SK-N-SH (cell line): ENCODE measurements at regions not wholly inside any gene's neighbourhood (a gene's known extent, or its start where the extent isn't known, plus 50 kb on each side); places are given as distances from the start of the nearest gene placed in this dataset.

Experiments
- CTCF ChIA-PET: fragments of 300-600, 350-600 bp; formaldehyde crosslinking; extraction: SDS; loops from one replicate; lab custom pipeline; 2021; lab: Yijun Ruan, JAX
- POLR2A ChIA-PET: fragments of 350-600 bp; sonication (Branson Sonifier 250); formaldehyde crosslinking; extraction: SDS; loops from one replicate; lab custom pipeline; 2020; ENCODE audit warnings: antibody characterized with exemption, inconsistent platforms; lab: Yijun Ruan, JAX
- DNase-seq: peaks from one replicate; pipeline ENCODE4 v3.0.0; 2012
- H2AFZ ChIP-seq: fragments of 200-600 bp; sonication (generic); 2 replicates; pipeline ENCODE4 v1.8.1; 2016; ENCODE audit warnings: antibody characterized with exemption, mild to moderate bottlenecking, low read depth
- H3F3A ChIP-seq: fragments of 200-600 bp; sonication (generic); replicated peaks from 2 replicates; pipeline ENCODE3; 2016; ENCODE audit warnings: antibody characterized with exemption, mild to moderate bottlenecking; ENCODE audit not compliant: insufficient read depth
- H3K27ac ChIP-seq, 2 experiments: fragments of 200-500 bp in 1 of 2; fragments of 200-600 bp in 1 of 2; sonication (Bioruptor generic) in 1 of 2; sonication (generic), shearing (Covaris generic) in 1 of 2; 2 replicates each; pipeline versions ENCODE4 v1.5.1 to v1.6.1; 2014 to 2016; ENCODE audit warnings: low read depth in 2 of 2, inconsistent platforms in 1 of 2, low read length in 1 of 2, mild to moderate bottlenecking in 1 of 2, mixed read lengths in 1 of 2
- H3K27me3 ChIP-seq: fragments of 200-600 bp; sonication (generic), shearing (Covaris generic); 2 replicates; pipeline ENCODE4 v1.6.1; 2016; ENCODE audit warnings: mixed run types; ENCODE audit not compliant: insufficient read depth
- H3K36me3 ChIP-seq, 2 experiments: fragments of 200-500 bp in 1 of 2; fragments of 200-600 bp in 1 of 2; sonication (Bioruptor generic) in 1 of 2; sonication (generic) in 1 of 2; replicated peaks in 1 of 2; 2 replicates each; pipeline versions ENCODE3 to v1.5.1; 2014 to 2016; ENCODE audit warnings: low read length in 1 of 2, mild to moderate bottlenecking in 1 of 2; ENCODE audit not compliant: insufficient read depth in 2 of 2, control insufficient read depth in 1 of 2
- H3K4me1 ChIP-seq, 2 experiments: fragments of 200-500 bp in 1 of 2; fragments of 200-600 bp in 1 of 2; sonication (Bioruptor generic) in 1 of 2; sonication (generic), shearing (Covaris generic) in 1 of 2; 2 replicates each; pipeline versions ENCODE4 v1.5.1 to v1.6.1; 2014 to 2016; ENCODE audit warnings: low read depth in 1 of 2, low read length in 1 of 2, mixed run types in 1 of 2; ENCODE audit not compliant: insufficient read depth in 2 of 2, control insufficient read depth in 1 of 2
- H3K4me2 ChIP-seq: fragments of 200-600 bp; sonication (generic), shearing (Covaris generic); 2 replicates; pipeline ENCODE4 v1.6.1; 2017; ENCODE audit warnings: mixed run types
- H3K4me3 ChIP-seq, 2 experiments: fragments of 200-500 bp in 1 of 2; fragments of 200-600 bp in 1 of 2; sonication (Bioruptor generic) in 1 of 2; sonication (generic), shearing (Covaris generic) in 1 of 2; 2 replicates each; pipeline versions ENCODE4 v1.5.1 to v1.8.1; 2014 to 2016; ENCODE audit warnings: low read depth in 2 of 2, inconsistent platforms in 1 of 2, low read length in 1 of 2, mild to moderate bottlenecking in 1 of 2, mixed read lengths in 1 of 2, moderate library complexity in 1 of 2
- H3K79me2 ChIP-seq: fragments of 200-600 bp; sonication (generic); 2 replicates; pipeline ENCODE4 v1.8.1; 2017; ENCODE audit warnings: mild to moderate bottlenecking; ENCODE audit not compliant: insufficient read depth
- H3K9ac ChIP-seq: fragments of 200-600 bp; sonication (generic); 2 replicates; pipeline ENCODE4 v1.6.1; 2017; ENCODE audit warnings: mixed run types
- H3K9me2 ChIP-seq: fragments of 200-600 bp; sonication (generic); 2 replicates; pipeline ENCODE4 v1.6.1; 2017; ENCODE audit warnings: mixed run types
- H3K9me3 ChIP-seq: fragments of 200-600 bp; sonication (generic); 2 replicates; pipeline ENCODE4 v1.6.1; 2017; ENCODE audit warnings: mixed run types, mild to moderate bottlenecking, moderate library complexity
- H4K20me1 ChIP-seq: fragments of 200-600 bp; sonication (generic); 2 replicates; pipeline ENCODE4 v1.6.1; 2017; ENCODE audit warnings: mild to moderate bottlenecking, mixed run types; ENCODE audit not compliant: insufficient read depth
- ELF1 ChIP-seq: IDR thresholded peaks from 2 replicates; pipeline ENCODE4 v1.4.0; 2012
- FOXJ3 ChIP-seq: sonication (generic); formaldehyde crosslinking; IDR thresholded peaks from 2 replicates; pipeline ENCODE4 v1.5.1; 2020; ENCODE audit warnings: mild to moderate bottlenecking, missing genetic modification reagents
- GABPA ChIP-seq: IDR thresholded peaks from 2 replicates; pipeline ENCODE4 v1.4.0; 2012; ENCODE audit warnings: low read depth, mild to moderate bottlenecking
- GATA2 ChIP-seq: sonication (generic); formaldehyde crosslinking; IDR thresholded peaks from 2 replicates; pipeline ENCODE4 v1.5.0; 2020; ENCODE audit warnings: mild to moderate bottlenecking, missing genetic modification reagents
- JUND ChIP-seq: IDR thresholded peaks from 2 replicates; pipeline ENCODE4 v1.4.0; 2012
- NFIC ChIP-seq: IDR thresholded peaks from 2 replicates; pipeline ENCODE4 v1.4.0; 2012; ENCODE audit warnings: borderline replicate concordance
- RAD21 ChIP-seq: IDR thresholded peaks from 2 replicates; pipeline ENCODE4 v1.6.1; 2012; ENCODE audit warnings: mild to moderate bottlenecking, low read length
- REST ChIP-seq: IDR thresholded peaks from 2 replicates; pipeline ENCODE4 v1.6.1; 2012; ENCODE audit warnings: mild to moderate bottlenecking, low read depth, low read length, moderate library complexity
- SIN3A ChIP-seq: IDR thresholded peaks from 2 replicates; pipeline ENCODE4 v1.6.1; 2012; ENCODE audit warnings: low read depth, mild to moderate bottlenecking, low read length, moderate library complexity, borderline replicate concordance
- WGBS: methylation state at CpG from one replicate; pipeline ENCODE4 v1.1.6; 2017; ENCODE audit warnings: low lambda C conversion rate; 5-methylcytosine and 5-hydroxymethylcytosine counted together
- TF ChIP-seq, protein P1 (sequence below): IDR thresholded peaks from 2 replicates; pipeline ENCODE4 v1.4.0; 2012; ENCODE audit warnings: low read depth, borderline replicate concordance
- TF ChIP-seq, protein P2 (sequence below): IDR thresholded peaks from 2 replicates; pipeline ENCODE4 v1.4.0; 2012; ENCODE audit warnings: low read depth, borderline replicate concordance

- TF ChIP-seq REST: no peak
- TF ChIP-seq SIN3A: no peak
- TF ChIP-seq, protein P1, sequence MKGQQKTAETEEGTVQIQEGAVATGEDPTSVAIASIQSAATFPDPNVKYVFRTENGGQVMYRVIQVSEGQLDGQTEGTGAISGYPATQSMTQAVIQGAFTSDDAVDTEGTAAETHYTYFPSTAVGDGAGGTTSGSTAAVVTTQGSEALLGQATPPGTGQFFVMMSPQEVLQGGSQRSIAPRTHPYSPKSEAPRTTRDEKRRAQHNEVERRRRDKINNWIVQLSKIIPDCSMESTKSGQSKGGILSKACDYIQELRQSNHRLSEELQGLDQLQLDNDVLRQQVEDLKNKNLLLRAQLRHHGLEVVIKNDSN: no peak
- TF ChIP-seq FOXJ3 (CRISPR knock-in tag): no peak
- TF ChIP-seq, protein P2, sequence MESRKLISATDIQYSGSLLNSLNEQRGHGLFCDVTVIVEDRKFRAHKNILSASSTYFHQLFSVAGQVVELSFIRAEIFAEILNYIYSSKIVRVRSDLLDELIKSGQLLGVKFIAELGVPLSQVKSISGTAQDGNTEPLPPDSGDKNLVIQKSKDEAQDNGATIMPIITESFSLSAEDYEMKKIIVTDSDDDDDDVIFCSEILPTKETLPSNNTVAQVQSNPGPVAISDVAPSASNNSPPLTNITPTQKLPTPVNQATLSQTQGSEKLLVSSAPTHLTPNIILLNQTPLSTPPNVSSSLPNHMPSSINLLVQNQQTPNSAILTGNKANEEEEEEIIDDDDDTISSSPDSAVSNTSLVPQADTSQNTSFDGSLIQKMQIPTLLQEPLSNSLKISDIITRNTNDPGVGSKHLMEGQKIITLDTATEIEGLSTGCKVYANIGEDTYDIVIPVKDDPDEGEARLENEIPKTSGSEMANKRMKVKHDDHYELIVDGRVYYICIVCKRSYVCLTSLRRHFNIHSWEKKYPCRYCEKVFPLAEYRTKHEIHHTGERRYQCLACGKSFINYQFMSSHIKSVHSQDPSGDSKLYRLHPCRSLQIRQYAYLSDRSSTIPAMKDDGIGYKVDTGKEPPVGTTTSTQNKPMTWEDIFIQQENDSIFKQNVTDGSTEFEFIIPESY: no peak
- no peak for TF ChIP-seq JUND
- no peak for TF ChIP-seq GABPA
Observed at GRCh38 chr21:31397939-31398338, 53.9 kb upstream of the TIAM1 start (continued).

DNA sequence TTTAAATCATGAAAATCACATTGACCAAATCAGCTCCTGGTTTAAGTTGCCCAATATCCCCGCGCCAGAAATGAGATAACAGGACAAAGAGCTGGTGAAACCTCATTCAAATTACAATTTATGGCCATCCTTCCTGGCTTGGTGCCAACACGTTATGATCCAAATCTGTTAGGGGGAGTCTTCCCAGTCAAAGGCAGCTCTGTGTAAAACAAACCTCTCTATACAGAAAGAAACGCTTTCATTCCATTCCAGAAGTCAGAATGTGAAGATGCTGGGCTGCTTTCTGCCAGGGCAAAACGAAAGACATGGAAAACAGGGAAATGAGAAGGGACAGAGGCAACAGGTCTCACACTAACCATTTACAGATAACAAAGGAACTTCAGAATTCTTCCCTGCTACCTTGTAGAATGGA lies 53.5 kb upstream of the TIAM1 start:
- Histone ChIP-seq H3K4me2 (no peak overlapping the region), H3K4me3 (no peak overlapping the region), H3F3A (no peaks in the 10 kb centered on the region), H4K20me1 (no peaks in the 10 kb centered on the region), H3K79me2 (no peaks in the 10 kb centered on the region), H2AFZ (no peak overlapping the region), H3K27ac (no peak overlapping the region), H3K9me3 (no peaks in the 10 kb centered on the region), H3K4me1 (peaks cover 0 to 11% of the 10 kb centered on the region in 2 experiments; a peak in 2 of 4 replicates), H3K9me2 (no peaks in the 10 kb centered on the region), H3K27me3 (no peaks in the 10 kb centered on the region), H3K36me3 (no peaks in the 10 kb centered on the region), H3K9ac (no peak overlapping the region)
- peak; percentile 51 for DNase-seq
- 12% methylated on average over 5 of the region's 5 CpGs for WGBS
- CTCF ChIA-PET: no interaction called here
- TF ChIP-seq GATA2 (CRISPR knock-in tag): peak; percentile 43
- no peak for TF ChIP-seq ELF1
- TF ChIP-seq NFIC: peak; percentile 42; the same call in 1 of the 2 replicates
- TF ChIP-seq RAD21: no peak
- POLR2A ChIA-PET: no interaction called here
